Kidney (tissue), 13 donors: ENCODE measurements at regions not wholly inside any gene's neighbourhood (a gene's known extent, or its start where the extent isn't known, plus 50 kb on each side); places are given as distances from the start of the nearest gene placed in this dataset.

Experiments used
- DNase-seq, 5 donors: peaks; one replicate each; pipeline ENCODE4 v3.0.0-alpha.2; 2013 to 2020
- FAIRE-seq: peaks from 2 replicates; lab custom pipeline; 2012; peaks lifted over from hg19 to GRCh38; lab: Jason Lieb, UNC
- H3K27ac ChIP-seq, 2 donors: one replicate each; pipeline ENCODE4 v1.7.0; 2013; ENCODE audit warnings: low read depth in 2 of 2, low read length in 2 of 2, inconsistent platforms in 1 of 2
- H3K27me3 ChIP-seq: one replicate; pipeline ENCODE4 v1.7.1; 2013; ENCODE audit warnings: low read length, inconsistent platforms; ENCODE audit not compliant: control insufficient read depth, insufficient read depth
- H3K36me3 ChIP-seq, 3 donors: one replicate each; pipeline versions ENCODE4 v1.7.0 to v1.7.1; 2013; ENCODE audit warnings: low read length in 3 of 3, control low read depth in 1 of 3, inconsistent platforms in 1 of 3; ENCODE audit not compliant: insufficient read depth in 3 of 3, control insufficient read depth in 2 of 3
- H3K4me1 ChIP-seq, 3 donors: one replicate each; pipeline versions ENCODE4 v1.7.0 to v1.7.1; 2013; ENCODE audit warnings: low read length in 3 of 3, inconsistent platforms in 1 of 3, low read depth in 1 of 3; ENCODE audit not compliant: control insufficient read depth in 2 of 3, insufficient read depth in 2 of 3
- H3K4me3 ChIP-seq, 3 donors: one replicate each; pipeline versions ENCODE4 v1.7.0 to v1.8.1; 2013; ENCODE audit warnings: low read length in 3 of 3, control low read depth in 1 of 3, inconsistent platforms in 1 of 3
- H3K9ac ChIP-seq, 3 donors: one replicate each; pipeline versions ENCODE4 v1.7.0 to v1.7.1; 2013; ENCODE audit warnings: low read length in 3 of 3, control low read depth in 1 of 3, inconsistent platforms in 1 of 3
- H3K9me3 ChIP-seq, 3 donors: one replicate each; pipeline versions ENCODE4 v1.7.0 to v1.7.1; 2013; ENCODE audit warnings: low read length in 3 of 3, control low read depth in 1 of 3, inconsistent platforms in 1 of 3; ENCODE audit not compliant: control insufficient read depth in 2 of 3, insufficient read depth in 1 of 3
- intact Hi-C: fragments of 100-400 bp; cut with DNase I; formaldehyde crosslinking; loops from one replicate; pipeline ENCODE4 v1.11.1; 2022
- TF ChIP-seq, protein P1 (sequence below): IDR thresholded peaks from 3 replicates; pipeline ENCODE4 v1.5.1; 2012; ENCODE audit warnings: mild to moderate bottlenecking, moderate library complexity, borderline replicate concordance; ENCODE audit not compliant: insufficient read depth; ENCODE audit errors: extremely low read depth
- donor health status: control.
- donor health status: control.
- donor health status: control.
- donor health status: control.
- donor health status: control.
- donor health status: DM: yes; HTN: yes; CAD: no.
- donor health status: Normal renal cell carcinoma (clear cell type).

DNA sequence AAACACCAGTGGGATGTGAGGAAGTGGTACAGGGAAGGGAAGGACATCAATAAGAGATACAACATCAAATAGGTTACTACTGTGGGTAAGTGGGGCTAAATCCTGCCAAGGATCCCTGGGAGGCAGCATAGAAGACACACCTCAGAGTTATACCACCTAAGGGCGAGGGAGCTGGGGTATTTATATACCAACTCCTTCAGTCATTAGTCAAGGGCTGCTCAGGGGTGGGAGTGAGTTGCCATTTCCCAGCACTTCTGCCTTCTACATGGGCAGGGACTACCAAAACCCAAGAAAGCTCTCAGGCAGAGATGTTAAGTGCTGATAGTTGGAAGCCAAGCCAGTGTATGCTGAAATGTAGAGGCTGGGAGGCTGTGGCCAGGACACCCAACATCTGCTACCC is 57.5 kb upstream of the MARCHF10 start:
- TF ChIP-seq, protein P1, sequence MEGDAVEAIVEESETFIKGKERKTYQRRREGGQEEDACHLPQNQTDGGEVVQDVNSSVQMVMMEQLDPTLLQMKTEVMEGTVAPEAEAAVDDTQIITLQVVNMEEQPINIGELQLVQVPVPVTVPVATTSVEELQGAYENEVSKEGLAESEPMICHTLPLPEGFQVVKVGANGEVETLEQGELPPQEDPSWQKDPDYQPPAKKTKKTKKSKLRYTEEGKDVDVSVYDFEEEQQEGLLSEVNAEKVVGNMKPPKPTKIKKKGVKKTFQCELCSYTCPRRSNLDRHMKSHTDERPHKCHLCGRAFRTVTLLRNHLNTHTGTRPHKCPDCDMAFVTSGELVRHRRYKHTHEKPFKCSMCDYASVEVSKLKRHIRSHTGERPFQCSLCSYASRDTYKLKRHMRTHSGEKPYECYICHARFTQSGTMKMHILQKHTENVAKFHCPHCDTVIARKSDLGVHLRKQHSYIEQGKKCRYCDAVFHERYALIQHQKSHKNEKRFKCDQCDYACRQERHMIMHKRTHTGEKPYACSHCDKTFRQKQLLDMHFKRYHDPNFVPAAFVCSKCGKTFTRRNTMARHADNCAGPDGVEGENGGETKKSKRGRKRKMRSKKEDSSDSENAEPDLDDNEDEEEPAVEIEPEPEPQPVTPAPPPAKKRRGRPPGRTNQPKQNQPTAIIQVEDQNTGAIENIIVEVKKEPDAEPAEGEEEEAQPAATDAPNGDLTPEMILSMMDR = no peak
- no peaks in the 10 kb centered on the region for H3K27me3 ChIP-seq
- no peak for DNase-seq
- H3K27ac ChIP-seq = no peak overlapping the region
- no peak for FAIRE-seq
- intact Hi-C loops = no loop called here
- no peaks in the 10 kb centered on the region for H3K36me3 ChIP-seq
- H3K9me3 ChIP-seq = no peaks in the 10 kb centered on the region
- no peak overlapping the region for H3K9ac ChIP-seq
- no peak overlapping the region for H3K4me3 ChIP-seq
- H3K4me1 ChIP-seq = peaks cover 0 to 3% (median 0%) of the 10 kb centered on the region in 3 donors

DNA sequence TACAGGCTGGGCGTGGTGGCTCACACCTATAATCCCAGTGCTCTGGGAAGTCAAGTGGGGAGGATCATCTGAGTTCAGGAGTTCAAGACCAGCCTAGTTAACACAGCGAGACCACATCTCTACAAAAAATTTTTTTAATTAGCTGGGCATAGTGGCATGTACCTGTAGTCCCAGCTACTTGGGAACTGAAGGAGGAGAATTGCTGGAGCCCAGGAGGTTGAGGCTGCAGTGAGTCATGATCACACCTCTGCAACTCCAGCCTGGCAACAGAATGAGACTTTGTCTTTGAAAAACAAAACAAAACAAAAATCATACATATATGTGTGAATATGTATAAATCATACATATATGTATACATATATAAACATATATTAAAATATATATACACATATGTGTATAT is 54.1 kb upstream of the MARCHF10 start:
- Histone ChIP-seq H3K4me1 (peaks cover 0 to 3% (median 0%) of the 10 kb centered on the region in 3 donors), H3K27ac (no peak overlapping the region), H3K9me3 (no peaks in the 10 kb centered on the region), H3K9ac (no peak overlapping the region), H3K4me3 (no peak overlapping the region), H3K27me3 (no peaks in the 10 kb centered on the region), H3K36me3 (no peaks in the 10 kb centered on the region)
- DNase-seq (no peak), FAIRE-seq (no peak)
- TF ChIP-seq, protein P1 = no peak
- intact Hi-C loops = no loop called here

DNA sequence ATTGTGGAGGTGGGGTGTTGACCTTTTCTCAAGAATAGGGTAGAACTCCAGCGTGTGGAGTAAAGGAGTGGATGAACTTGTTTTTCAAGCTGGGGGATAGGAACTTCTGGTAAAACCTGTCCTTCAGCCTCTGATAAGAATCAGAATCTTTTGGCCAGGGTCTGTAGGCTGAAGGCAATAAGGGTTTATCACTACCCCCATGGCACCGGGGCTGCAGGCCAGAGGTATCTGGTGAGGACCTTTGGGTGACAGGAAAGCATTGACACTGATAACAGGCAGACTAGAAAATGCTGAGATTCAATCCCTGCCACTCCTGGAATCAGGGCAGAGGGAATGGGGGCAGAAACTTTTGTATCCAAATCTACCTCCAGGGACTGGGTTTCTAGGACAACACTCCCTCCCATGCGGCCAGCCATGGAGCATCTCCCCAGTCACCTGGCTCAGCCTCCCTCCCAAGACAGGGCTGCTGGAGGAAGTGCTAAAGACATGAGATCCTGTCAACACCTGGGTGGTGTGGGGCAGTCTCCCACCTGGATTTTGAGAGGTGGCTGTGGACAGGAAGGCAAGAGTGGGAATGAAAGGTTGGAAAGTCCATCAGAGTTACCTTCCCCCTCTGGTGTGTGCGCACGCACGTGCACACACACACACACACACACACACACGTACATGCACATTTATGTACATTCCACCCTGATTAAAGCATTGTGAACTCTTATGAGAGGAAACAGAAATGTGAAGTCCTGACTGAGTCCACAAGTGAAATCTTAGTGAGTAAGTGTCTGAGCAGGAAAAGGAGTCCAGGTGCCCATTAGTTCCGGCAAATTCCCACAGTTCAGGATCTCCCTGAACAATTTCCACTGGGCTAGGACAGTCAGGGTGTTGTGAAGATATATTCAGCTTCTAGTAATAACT is 53.1 kb upstream of the MARCHF10 start:
- H3K9me3 ChIP-seq = no peaks in the 10 kb centered on the region
- no peaks in the 10 kb centered on the region for H3K36me3 ChIP-seq
- no peaks in the 10 kb centered on the region for H3K4me1 ChIP-seq
- H3K27ac ChIP-seq = no peak overlapping the region
- H3K27me3 ChIP-seq = no peaks in the 10 kb centered on the region
- TF ChIP-seq, protein P1 = no peak
- H3K9ac ChIP-seq = no peak overlapping the region
- FAIRE-seq (no peak), DNase-seq (peak in 3 of 5 donors; percentile 24 to 67 (median 53))
- intact Hi-C loops = no loop called here
- H3K4me3 ChIP-seq = no peak overlapping the region
